ENCODE measurements at regions not wholly inside any gene's neighbourhood (a gene's known extent, or its start where the extent isn't known, plus 50 kb on each side); places are given as distances from the start of the nearest gene placed in this dataset.

- TF ChIP-seq, protein P1, sequence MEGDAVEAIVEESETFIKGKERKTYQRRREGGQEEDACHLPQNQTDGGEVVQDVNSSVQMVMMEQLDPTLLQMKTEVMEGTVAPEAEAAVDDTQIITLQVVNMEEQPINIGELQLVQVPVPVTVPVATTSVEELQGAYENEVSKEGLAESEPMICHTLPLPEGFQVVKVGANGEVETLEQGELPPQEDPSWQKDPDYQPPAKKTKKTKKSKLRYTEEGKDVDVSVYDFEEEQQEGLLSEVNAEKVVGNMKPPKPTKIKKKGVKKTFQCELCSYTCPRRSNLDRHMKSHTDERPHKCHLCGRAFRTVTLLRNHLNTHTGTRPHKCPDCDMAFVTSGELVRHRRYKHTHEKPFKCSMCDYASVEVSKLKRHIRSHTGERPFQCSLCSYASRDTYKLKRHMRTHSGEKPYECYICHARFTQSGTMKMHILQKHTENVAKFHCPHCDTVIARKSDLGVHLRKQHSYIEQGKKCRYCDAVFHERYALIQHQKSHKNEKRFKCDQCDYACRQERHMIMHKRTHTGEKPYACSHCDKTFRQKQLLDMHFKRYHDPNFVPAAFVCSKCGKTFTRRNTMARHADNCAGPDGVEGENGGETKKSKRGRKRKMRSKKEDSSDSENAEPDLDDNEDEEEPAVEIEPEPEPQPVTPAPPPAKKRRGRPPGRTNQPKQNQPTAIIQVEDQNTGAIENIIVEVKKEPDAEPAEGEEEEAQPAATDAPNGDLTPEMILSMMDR (IDR thresholded peaks at IDR 0.05), result no peak
- TF ChIP-seq POLR2A (IDR thresholded peaks at IDR 0.05), result no peak
Observed at GRCh38 chr16:85475691-85476300, 137.3 kb upstream of the GSE1 start.

Measured in heart left ventricle (tissue), 13 donors.